B cell (primary cell): ENCODE measurements at regions not wholly inside any gene's neighbourhood (a gene's known extent, or its start where the extent isn't known, plus 50 kb on each side); places are given as distances from the start of the nearest gene placed in this dataset.

Experiments used
- ATAC-seq: fragments of 200-7000 bp; cut with Tn5 transposase; one replicate; pipeline ENCODE4 v1.10.0; 2021; ENCODE audit warnings: low read depth, mild to moderate bottlenecking, moderate number of reproducible peaks, moderate library complexity
- CTCF ChIA-PET: fragments of 350-600 bp; sonication (Branson Sonifier 250); formaldehyde crosslinking; loops from one replicate; lab custom pipeline; 2021; ENCODE audit warnings: antibody characterized with exemption, inconsistent platforms; lab: Charles Lee
- POLR2A ChIA-PET: fragments of 350-600 bp; sonication (Branson Sonifier 250); formaldehyde crosslinking; loops from one replicate; lab custom pipeline; 2021; ENCODE audit warnings: antibody characterized with exemption; lab: Charles Lee
- DNase-seq: peaks from one replicate; pipeline ENCODE4 v3.0.0; 2013
- H2AFZ ChIP-seq: 2 replicates; pipeline ENCODE4 v1.6.1; 2012; ENCODE audit warnings: mild to moderate bottlenecking, low read depth, low read length; ENCODE audit not compliant: insufficient read depth, poor library complexity, severe bottlenecking
- H3K27ac ChIP-seq, 2 donors: 1 replicate in 1 of 2; 2 replicates in 1 of 2; pipeline ENCODE4 v1.5.1; 2012 to 2013; ENCODE audit warnings: low read length in 2 of 2, mild to moderate bottlenecking in 2 of 2, moderate library complexity in 1 of 2
- H3K27me3 ChIP-seq, 4 experiments: fragments of 200-600 bp in 1 of 4; sonication (generic) in 1 of 4; replicated peaks in 1 of 4; 1 replicate in 2 of 4; 2 replicates in 2 of 4; pipeline versions ENCODE4 v1.6.1 to v1.7.0; 2013 to 2016; ENCODE audit warnings: low read length in 3 of 4, mild to moderate bottlenecking in 2 of 4, mixed read lengths in 1 of 4, moderate library complexity in 1 of 4; ENCODE audit not compliant: insufficient read depth in 4 of 4, control insufficient read depth in 3 of 4; ENCODE audit errors: control extremely low read depth in 1 of 4
- H3K36me3 ChIP-seq, 2 experiments: replicated peaks in 1 of 2; 1 replicate in 1 of 2; 2 replicates in 1 of 2; pipeline versions ENCODE4 v1.6.1 to v1.7.1; 2013; ENCODE audit warnings: low read length in 1 of 2; ENCODE audit not compliant: insufficient read depth in 2 of 2, control insufficient read depth in 1 of 2; ENCODE audit errors: control extremely low read depth in 1 of 2, extremely low read depth in 1 of 2
- H3K4me1 ChIP-seq, 2 donors: fragments of 200-600 bp in 1 of 2; sonication (generic) in 1 of 2; 1 replicate in 1 of 2; 2 replicates in 1 of 2; pipeline versions ENCODE4 v1.5.1 to v1.6.1; 2013 to 2017; ENCODE audit warnings: low read length in 2 of 2; ENCODE audit not compliant: control insufficient read depth in 2 of 2, insufficient read depth in 2 of 2
- H3K4me2 ChIP-seq: replicated peaks from 2 replicates; pipeline ENCODE3; 2012; ENCODE audit warnings: mild to moderate bottlenecking, low read depth, low read length; ENCODE audit not compliant: poor library complexity, severe bottlenecking
- H3K4me3 ChIP-seq, 5 experiments: fragments of 200-600 bp in 1 of 5; sonication (generic) in 1 of 5; 1 replicate in 3 of 5; 2 replicates in 2 of 5; pipeline versions ENCODE4 v1.5.1 to v1.7.0; 2011 to 2016; ENCODE audit warnings: low read length in 4 of 5, mild to moderate bottlenecking in 4 of 5, low read depth in 2 of 5, control low read depth in 1 of 5, moderate library complexity in 1 of 5; ENCODE audit not compliant: insufficient read depth in 1 of 5; ENCODE audit errors: control extremely low read depth in 1 of 5, extremely low read depth in 1 of 5
- H3K79me2 ChIP-seq: fragments of 200-600 bp; sonication (generic); one replicate; pipeline ENCODE4 v1.6.0; 2016; ENCODE audit warnings: low read length; ENCODE audit not compliant: control insufficient read depth, insufficient read depth
- H3K9ac ChIP-seq: fragments of 200-600 bp; sonication (generic); 2 replicates; pipeline ENCODE4 v1.6.1; 2017; ENCODE audit warnings: mild to moderate bottlenecking, low read length, moderate library complexity
- H3K9me3 ChIP-seq, 3 donors: one replicate each; pipeline versions ENCODE4 v1.6.1 to v1.7.1; 2013; ENCODE audit warnings: low read length in 2 of 3; ENCODE audit not compliant: control insufficient read depth in 2 of 3, insufficient read depth in 1 of 3; ENCODE audit errors: control extremely low read depth in 1 of 3
- H4K20me1 ChIP-seq: 2 replicates; pipeline ENCODE4 v1.6.0; 2012; ENCODE audit warnings: mild to moderate bottlenecking, low read length; ENCODE audit not compliant: insufficient read depth, control insufficient read depth, poor library complexity, severe bottlenecking
- H3K27ac Mint-ChIP-seq: one replicate; pipeline ENCODE4 v1.8.0; 2021; ENCODE audit warnings: mixed read lengths
- H3K27me3 Mint-ChIP-seq: one replicate; pipeline ENCODE4 v1.8.0; 2021; ENCODE audit warnings: mixed read lengths
- H3K4me1 Mint-ChIP-seq: one replicate; pipeline ENCODE4 v1.8.0; 2021; ENCODE audit warnings: mixed read lengths
- H3K4me3 Mint-ChIP-seq: one replicate; pipeline ENCODE4 v1.8.0; 2021; ENCODE audit warnings: mixed read lengths
- H3K9me3 Mint-ChIP-seq: one replicate; pipeline ENCODE4 v1.8.0; 2022; ENCODE audit warnings: mixed read lengths; ENCODE audit not compliant: insufficient read depth
- CTCF ChIP-seq: fragments of 200-600 bp; IDR thresholded peaks from one replicate; pipeline ENCODE4 v1.8.0; 2022; ENCODE audit warnings: antibody characterized with exemption, mild to moderate bottlenecking
- EZH2 ChIP-seq: IDR thresholded peaks from 2 replicates; pipeline ENCODE4 v1.6.1; 2012; ENCODE audit warnings: borderline replicate concordance, low read depth, mild to moderate bottlenecking, moderate library complexity, low read length; ENCODE audit not compliant: insufficient read depth, poor library complexity, severe bottlenecking
- WGBS: methylation state at CpG from one replicate; pipeline ENCODE4 v1.1.5; 2013; ENCODE audit warnings: missing lambda C conversion rate; ENCODE audit not compliant: insufficient coverage; 5-methylcytosine and 5-hydroxymethylcytosine counted together
- intact Hi-C: fragments of 100-400 bp; cut with micrococcal nuclease; formaldehyde crosslinking; loops from one replicate; pipeline ENCODE4 v1.10.0; 2022

- Histone ChIP-seq H3K36me3 (no peaks in the 10 kb centered on the region), H4K20me1 (no peaks in the 10 kb centered on the region), H3K4me3 (no peak overlapping the region), H3K27ac (no peak overlapping the region), H3K9me3 (no peaks in the 10 kb centered on the region), H3K4me1 (no peaks in the 10 kb centered on the region), H3K9ac (no peak overlapping the region), H3K27me3 (no peaks in the 10 kb centered on the region), H2AFZ (no peak overlapping the region), H3K4me2 (no peak overlapping the region), H3K79me2 (no peaks in the 10 kb centered on the region)
- H3K27ac Mint-ChIP-seq: no peak overlapping the region
- H3K4me1 Mint-ChIP-seq: no peaks in the 10 kb centered on the region
- ChIA-PET POLR2A (no interaction called here), CTCF (no interaction called here)
- TF ChIP-seq EZH2: no peak
- no peak for TF ChIP-seq CTCF
- no peaks in the 10 kb centered on the region for H3K27me3 Mint-ChIP-seq
- peaks cover 5% of the 10 kb centered on the region for H3K9me3 Mint-ChIP-seq
- H3K4me3 Mint-ChIP-seq: no peak overlapping the region
- DNase-seq (no peak), ATAC-seq (no peak)
- WGBS: no CpG with 5 or more reads among the region's 2 CpGs
- intact Hi-C loops: no loop called here
Measured at GRCh38 chr3:74534611-74535010, 79.8 kb downstream of the CNTN3 start.

- Histone ChIP-seq H3K9ac (no peak overlapping the region), H4K20me1 (no peaks in the 10 kb centered on the region), H3K27me3 (no peaks in the 10 kb centered on the region), H3K79me2 (no peaks in the 10 kb centered on the region), H3K36me3 (no peaks in the 10 kb centered on the region), H3K4me1 (no peaks in the 10 kb centered on the region), H3K27ac (no peak overlapping the region), H3K9me3 (no peaks in the 10 kb centered on the region), H3K4me3 (no peak overlapping the region), H2AFZ (no peak overlapping the region), H3K4me2 (no peak overlapping the region)
- no peak overlapping the region for H3K27ac Mint-ChIP-seq
- 93% methylated on average over 2 of the region's 4 CpGs for WGBS
- no peaks in the 10 kb centered on the region for H3K27me3 Mint-ChIP-seq
- no peaks in the 10 kb centered on the region for H3K4me1 Mint-ChIP-seq
- no peak overlapping the region for H3K4me3 Mint-ChIP-seq
- no peak for DNase-seq
- ATAC-seq: no peak
- peaks cover 3% of the 10 kb centered on the region for H3K9me3 Mint-ChIP-seq
- POLR2A ChIA-PET: no interaction called here
- no peak for TF ChIP-seq EZH2
- no peak for TF ChIP-seq CTCF
- intact Hi-C loops: no loop called here
- CTCF ChIA-PET: no interaction called here
Measured at GRCh38 chr3:74532446-74532845, 82.0 kb downstream of the CNTN3 start.
